Keratinocyte (primary cell): ENCODE measurements at regions not wholly inside any gene's neighbourhood (a gene's known extent, or its start where the extent isn't known, plus 50 kb on each side); places are given as distances from the start of the nearest gene placed in this dataset.

Experiments
- EZH2 ChIP-seq: IDR thresholded peaks from one replicate; pipeline ENCODE4 v1.6.1; 2012; ENCODE audit warnings: inconsistent platforms, mild to moderate bottlenecking, low read length, moderate library complexity
- TF ChIP-seq, protein P1 (sequence below), 3 experiments: IDR thresholded peaks in 1 of 3; conservative IDR thresholded peaks in 1 of 3; optimal IDR thresholded peaks in 1 of 3; 2 replicates in 2 of 3; 3 replicates in 1 of 3; pipeline versions ENCODE3 to v1.5.1; 2011; ENCODE audit warnings: low read length in 3 of 3, mild to moderate bottlenecking in 3 of 3, moderate library complexity in 2 of 3, control low read depth in 1 of 3, inconsistent platforms in 1 of 3; ENCODE audit not compliant: insufficient read depth in 2 of 3; ENCODE audit errors: extremely low read depth in 1 of 3

DNA sequence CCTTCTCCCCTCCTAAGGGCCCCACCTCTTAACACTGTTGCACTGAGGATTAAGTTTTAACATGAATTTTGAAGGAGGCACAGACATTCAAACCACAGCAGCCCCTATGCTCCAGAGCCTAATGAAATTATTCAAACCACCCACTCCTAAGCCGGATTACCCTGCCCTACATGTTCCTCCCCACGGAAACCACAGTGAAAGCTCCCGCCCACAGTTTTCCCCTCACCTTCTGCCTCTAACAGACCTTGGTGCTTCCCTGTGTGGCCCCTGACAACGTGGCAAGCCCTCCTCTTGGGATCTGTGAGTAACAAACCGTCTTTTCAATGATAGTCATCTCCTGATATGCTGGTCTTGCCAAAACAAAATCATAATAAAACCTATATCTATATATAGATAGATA lies 74.8 kb downstream of the RIN2 start:
- TF ChIP-seq, protein P1, sequence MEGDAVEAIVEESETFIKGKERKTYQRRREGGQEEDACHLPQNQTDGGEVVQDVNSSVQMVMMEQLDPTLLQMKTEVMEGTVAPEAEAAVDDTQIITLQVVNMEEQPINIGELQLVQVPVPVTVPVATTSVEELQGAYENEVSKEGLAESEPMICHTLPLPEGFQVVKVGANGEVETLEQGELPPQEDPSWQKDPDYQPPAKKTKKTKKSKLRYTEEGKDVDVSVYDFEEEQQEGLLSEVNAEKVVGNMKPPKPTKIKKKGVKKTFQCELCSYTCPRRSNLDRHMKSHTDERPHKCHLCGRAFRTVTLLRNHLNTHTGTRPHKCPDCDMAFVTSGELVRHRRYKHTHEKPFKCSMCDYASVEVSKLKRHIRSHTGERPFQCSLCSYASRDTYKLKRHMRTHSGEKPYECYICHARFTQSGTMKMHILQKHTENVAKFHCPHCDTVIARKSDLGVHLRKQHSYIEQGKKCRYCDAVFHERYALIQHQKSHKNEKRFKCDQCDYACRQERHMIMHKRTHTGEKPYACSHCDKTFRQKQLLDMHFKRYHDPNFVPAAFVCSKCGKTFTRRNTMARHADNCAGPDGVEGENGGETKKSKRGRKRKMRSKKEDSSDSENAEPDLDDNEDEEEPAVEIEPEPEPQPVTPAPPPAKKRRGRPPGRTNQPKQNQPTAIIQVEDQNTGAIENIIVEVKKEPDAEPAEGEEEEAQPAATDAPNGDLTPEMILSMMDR (optimal IDR thresholded peaks at IDR 0.05 in 1 of 3, IDR thresholded peaks at IDR 0.05 in 1 of 3, conservative IDR thresholded peaks at IDR 0.05 in 1 of 3; ENCODE audit: extremely low read depth in 1 of 3, insufficient read depth in 2 of 3, low read length in 3 of 3) = no peak
- TF ChIP-seq EZH2 = no peak
